GM21515 (cell line): ENCODE measurements at regions not wholly inside any gene's neighbourhood (a gene's known extent, or its start where the extent isn't known, plus 50 kb on each side); places are given as distances from the start of the nearest gene placed in this dataset.

Experiments used
- ATAC-seq: cut with Tn5 transposase; IDR thresholded peaks from one replicate; pipeline ENCODE4 v1.9.1; 2021; ENCODE audit not compliant: unreplicated experiment

GRCh38 chr10:107814865-107815487 is 650.5 kb upstream of the SORCS1 start:
- ATAC-seq, result no peak

GRCh38 chr10:107813451-107814162 is 649.1 kb upstream of the SORCS1 start:
- ATAC-seq, result no peak

GRCh38 chr10:107809889-107810288 is 645.4 kb upstream of the SORCS1 start:
- no peak for ATAC-seq

GRCh38 chr10:107807836-107808235 is 643.3 kb upstream of the SORCS1 start:
- ATAC-seq, result no peak

- ATAC-seq, result no peak
These were observed 641.5 kb upstream of the SORCS1 start for GRCh38 chr10:107806026-107806425.

GRCh38 chr10:107803546-107803945 is 639.0 kb upstream of the SORCS1 start:
- ATAC-seq, result no peak

GRCh38 chr10:107800061-107800460 is 635.6 kb upstream of the SORCS1 start:
- ATAC-seq, result no peak

- ATAC-seq, result no peak
These were observed 625.8 kb upstream of the SORCS1 start for GRCh38 chr10:107790271-107790670.

- ATAC-seq, result no peak
These were observed 606.6 kb upstream of the SORCS1 start for GRCh38 chr10:107771066-107771465.

- no peak for ATAC-seq
These were observed 602.7 kb upstream of the SORCS1 start for GRCh38 chr10:107767185-107767584.

- no peak for ATAC-seq
These were observed 590.3 kb upstream of the SORCS1 start for GRCh38 chr10:107754814-107755213.

- no peak for ATAC-seq
These were observed 584.7 kb upstream of the SORCS1 start for GRCh38 chr10:107749235-107749634.

- no peak for ATAC-seq
These were observed 583.3 kb upstream of the SORCS1 start for GRCh38 chr10:107747851-107748250.

GRCh38 chr10:107741971-107742370 is 577.5 kb upstream of the SORCS1 start:
- no peak for ATAC-seq

GRCh38 chr10:107740962-107741690 is 576.6 kb upstream of the SORCS1 start:
- ATAC-seq, result no peak

- no peak for ATAC-seq
These were observed 575.4 kb upstream of the SORCS1 start for GRCh38 chr10:107739951-107740350.

GRCh38 chr10:107733328-107734130 is 569.0 kb upstream of the SORCS1 start:
- ATAC-seq, result no peak

GRCh38 chr10:107732045-107732444 is 567.5 kb upstream of the SORCS1 start:
- ATAC-seq, result no peak

GRCh38 chr10:107728807-107729206 is 564.3 kb upstream of the SORCS1 start:
- ATAC-seq, result no peak

- ATAC-seq, result no peak
These were observed 563.3 kb upstream of the SORCS1 start for GRCh38 chr10:107727767-107728317.

- ATAC-seq, result no peak
These were observed 554.4 kb upstream of the SORCS1 start for GRCh38 chr10:107718864-107719263.
